ENCODE measurements at regions not wholly inside any gene's neighbourhood (a gene's known extent, or its start where the extent isn't known, plus 50 kb on each side); places are given as distances from the start of the nearest gene placed in this dataset.

DNA sequence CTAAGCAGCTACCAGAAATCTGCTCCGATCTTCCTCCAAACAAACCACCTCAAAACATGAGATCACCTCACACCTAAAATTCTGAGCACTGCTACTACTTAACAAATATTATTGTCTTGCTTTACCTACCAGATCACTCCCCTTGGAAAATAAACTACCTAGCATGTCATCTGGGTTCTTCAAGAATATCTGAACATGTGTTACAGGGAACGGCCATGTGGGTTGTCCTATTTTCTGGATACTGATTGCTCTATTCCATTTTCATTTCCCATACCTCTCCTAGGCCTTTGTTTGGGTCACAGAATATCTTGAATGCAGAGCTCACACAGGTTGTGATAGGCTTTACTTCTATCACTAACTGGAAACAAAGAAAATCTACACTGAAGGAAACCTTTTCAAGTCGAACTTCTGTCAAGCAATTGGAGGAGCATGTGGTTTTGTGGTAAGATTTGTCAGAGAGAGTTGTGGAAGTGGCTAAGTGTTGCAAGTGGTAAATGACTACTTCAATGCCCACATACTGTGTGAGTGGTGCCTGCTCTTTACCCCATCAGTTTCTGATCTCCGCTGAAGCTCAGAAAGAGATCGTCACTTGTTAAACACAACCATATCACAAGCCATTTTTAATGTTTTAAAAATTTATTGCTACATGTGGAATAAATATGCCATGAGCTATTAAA, 739.1 kb upstream of the ZEB2 start:
- in situ Hi-C loops (cut with MboI; ENCODE audit: low pct_unique_long_range_greater_than_20kb, low sequenced_read_pairs, unreplicated experiment), result no loop called here
- no peak for DNase-seq (ENCODE audit: low spot score)
- TF ChIP-seq, protein P1, sequence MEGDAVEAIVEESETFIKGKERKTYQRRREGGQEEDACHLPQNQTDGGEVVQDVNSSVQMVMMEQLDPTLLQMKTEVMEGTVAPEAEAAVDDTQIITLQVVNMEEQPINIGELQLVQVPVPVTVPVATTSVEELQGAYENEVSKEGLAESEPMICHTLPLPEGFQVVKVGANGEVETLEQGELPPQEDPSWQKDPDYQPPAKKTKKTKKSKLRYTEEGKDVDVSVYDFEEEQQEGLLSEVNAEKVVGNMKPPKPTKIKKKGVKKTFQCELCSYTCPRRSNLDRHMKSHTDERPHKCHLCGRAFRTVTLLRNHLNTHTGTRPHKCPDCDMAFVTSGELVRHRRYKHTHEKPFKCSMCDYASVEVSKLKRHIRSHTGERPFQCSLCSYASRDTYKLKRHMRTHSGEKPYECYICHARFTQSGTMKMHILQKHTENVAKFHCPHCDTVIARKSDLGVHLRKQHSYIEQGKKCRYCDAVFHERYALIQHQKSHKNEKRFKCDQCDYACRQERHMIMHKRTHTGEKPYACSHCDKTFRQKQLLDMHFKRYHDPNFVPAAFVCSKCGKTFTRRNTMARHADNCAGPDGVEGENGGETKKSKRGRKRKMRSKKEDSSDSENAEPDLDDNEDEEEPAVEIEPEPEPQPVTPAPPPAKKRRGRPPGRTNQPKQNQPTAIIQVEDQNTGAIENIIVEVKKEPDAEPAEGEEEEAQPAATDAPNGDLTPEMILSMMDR (IDR thresholded peaks at IDR 0.05; ENCODE audit: extremely low read depth, insufficient read depth, missing control alignments), result no peak

DNA sequence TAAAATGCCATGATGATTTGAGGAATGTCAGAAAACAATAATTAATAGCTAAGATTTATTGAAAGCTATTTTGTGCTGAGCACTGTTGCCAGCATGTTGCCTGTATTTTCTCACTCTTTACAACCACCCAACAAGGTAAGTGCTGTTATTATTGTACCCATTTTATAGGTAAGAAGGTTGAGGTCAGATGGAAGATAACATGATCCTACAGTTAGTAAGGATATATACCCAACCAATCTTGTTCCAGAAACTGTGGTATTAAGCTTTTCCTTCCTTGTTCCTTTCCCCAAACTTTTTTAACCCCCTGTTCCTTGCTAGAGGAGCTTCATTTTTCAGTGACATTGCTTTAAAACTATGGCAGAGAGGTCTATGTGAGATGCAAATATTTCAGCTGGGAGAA, 738.0 kb upstream of the ZEB2 start:
- in situ Hi-C loops (cut with MboI; ENCODE audit: low pct_unique_long_range_greater_than_20kb, low sequenced_read_pairs, unreplicated experiment), result no loop called here
- no peak for DNase-seq (ENCODE audit: low spot score)
- TF ChIP-seq, protein P1 (IDR thresholded peaks at IDR 0.05; ENCODE audit: extremely low read depth, insufficient read depth, missing control alignments), result no peak

DNA sequence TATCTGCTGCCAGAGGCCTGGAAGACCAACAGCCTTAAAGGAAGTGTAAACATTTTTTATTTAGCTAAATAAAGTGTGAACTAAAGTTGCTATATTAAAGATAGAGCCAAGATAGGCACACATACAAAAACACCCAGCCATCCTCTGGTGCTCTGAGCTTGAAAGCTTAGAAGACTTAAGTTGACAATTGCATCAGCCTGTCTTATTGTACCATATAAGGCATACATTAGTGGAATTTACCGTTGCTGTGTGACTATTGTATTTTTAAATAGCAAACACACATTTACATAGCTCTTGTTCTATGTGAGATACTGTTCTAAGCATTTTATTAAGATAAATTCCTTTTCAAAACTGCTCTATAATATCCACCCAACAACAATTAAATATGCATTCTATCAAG, 736.6 kb upstream of the ZEB2 start:
- no peak for DNase-seq (ENCODE audit: low spot score)
- TF ChIP-seq, protein P1 (IDR thresholded peaks at IDR 0.05; ENCODE audit: extremely low read depth, insufficient read depth, missing control alignments), result no peak
- in situ Hi-C loops (cut with MboI; ENCODE audit: low pct_unique_long_range_greater_than_20kb, low sequenced_read_pairs, unreplicated experiment), result no loop called here

DNA sequence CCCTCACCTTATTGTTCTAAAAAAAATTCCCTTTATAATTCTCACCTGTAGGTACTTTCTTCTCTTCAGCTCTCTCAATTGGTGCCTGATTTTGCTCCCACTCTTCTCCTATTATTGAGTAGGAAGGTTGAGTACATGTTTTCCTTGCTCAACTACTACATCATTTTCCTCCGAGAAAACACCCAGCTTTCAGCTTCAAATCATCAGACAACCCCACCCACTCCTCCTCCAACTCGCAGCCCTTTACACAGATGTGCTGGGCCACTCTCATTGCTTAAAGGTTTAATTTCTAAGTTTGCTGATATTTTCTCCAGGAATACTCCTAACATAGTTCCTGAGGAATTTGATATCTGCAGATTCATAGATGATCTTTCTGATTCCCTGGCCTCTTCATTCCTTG, 734.4 kb upstream of the ZEB2 start:
- in situ Hi-C loops (cut with MboI; ENCODE audit: low pct_unique_long_range_greater_than_20kb, low sequenced_read_pairs, unreplicated experiment), result no loop called here
- TF ChIP-seq, protein P1 (IDR thresholded peaks at IDR 0.05; ENCODE audit: extremely low read depth, insufficient read depth, missing control alignments), result no peak
- DNase-seq (ENCODE audit: low spot score), result no peak

DNA sequence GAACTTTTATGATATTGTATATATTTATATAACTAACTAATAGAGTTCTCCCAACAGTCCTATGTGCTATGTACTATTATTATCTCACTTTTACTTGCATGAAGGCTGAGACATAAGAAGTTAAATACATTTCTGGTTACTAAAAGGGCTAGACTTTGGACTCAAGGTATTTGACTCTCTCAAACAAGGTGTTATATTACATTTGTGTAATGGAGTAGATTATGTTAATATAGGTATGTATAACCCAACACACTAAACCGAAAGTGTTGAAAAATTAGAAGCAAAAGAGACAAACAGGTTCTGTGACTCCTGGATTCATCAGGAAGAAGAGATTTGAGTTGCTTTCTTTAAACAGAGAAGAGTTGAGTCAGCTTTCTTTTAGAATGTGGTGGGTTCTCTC, 733.6 kb upstream of the ZEB2 start:
- no peak for DNase-seq (ENCODE audit: low spot score)
- TF ChIP-seq, protein P1 (IDR thresholded peaks at IDR 0.05; ENCODE audit: extremely low read depth, insufficient read depth, missing control alignments), result no peak
- in situ Hi-C loops (cut with MboI; ENCODE audit: low pct_unique_long_range_greater_than_20kb, low sequenced_read_pairs, unreplicated experiment), result no loop called here

DNA sequence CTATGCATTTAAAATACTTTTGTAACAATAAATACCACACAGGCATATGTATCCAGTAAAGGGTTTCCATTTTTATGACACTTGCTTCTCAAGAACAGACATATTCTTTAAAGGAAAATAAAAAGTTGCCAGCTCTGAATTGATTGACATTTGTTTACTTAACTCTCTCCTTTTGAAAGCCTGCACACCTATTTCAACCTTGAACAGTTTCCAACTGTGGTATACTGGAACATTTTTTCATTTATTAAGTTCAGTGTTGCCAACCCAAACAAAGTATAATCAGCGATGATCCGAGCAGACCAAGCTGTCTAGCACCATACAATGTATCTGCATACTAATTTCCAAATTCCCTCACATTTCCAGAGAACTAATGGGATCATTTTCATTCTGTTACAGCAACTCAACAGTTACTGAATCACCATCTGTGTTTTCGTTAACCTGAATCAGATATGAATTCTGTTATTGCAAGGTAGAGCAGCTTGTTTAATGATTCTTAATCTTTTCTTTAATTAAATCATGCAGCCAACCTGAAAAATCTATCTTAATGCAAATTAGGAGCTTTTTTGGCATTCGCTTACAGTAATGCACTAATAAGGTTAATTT, 725.5 kb upstream of the ZEB2 start:
- no peak for DNase-seq (ENCODE audit: low spot score)
- TF ChIP-seq, protein P1 (IDR thresholded peaks at IDR 0.05; ENCODE audit: extremely low read depth, insufficient read depth, missing control alignments), result no peak
- in situ Hi-C loops (cut with MboI; ENCODE audit: low pct_unique_long_range_greater_than_20kb, low sequenced_read_pairs, unreplicated experiment), result no loop called here

Measured in GM13977 (cell line).